ENCODE measurements at regions not wholly inside any gene's neighbourhood (a gene's known extent, or its start where the extent isn't known, plus 50 kb on each side); places are given as distances from the start of the nearest gene placed in this dataset.

GRCh38 chr20:5696011-5696559 is 54.1 kb upstream of the SHLD1 start:
- BruUV-seq (replicated peaks): no TSS peak
- TF ChIP-seq RAD21 (IDR thresholded peaks at IDR 0.05; ENCODE audit: low read depth) (no peak), JUND (IDR thresholded peaks at IDR 0.05) (no peak), CEBPB (IDR thresholded peaks at IDR 0.05; ENCODE audit: low read depth) (no peak), TCF7L2 (IDR thresholded peaks at IDR 0.05; ENCODE audit: borderline replicate concordance, extremely low read depth, insufficient read depth, insufficient read length) (no peak), ZNF274 (IDR thresholded peaks at IDR 0.05; ENCODE audit: low read depth, low read length) (no peak), EZH2phosphoT487 (IDR thresholded peaks at IDR 0.05; ENCODE audit: borderline replicate concordance) (no peak), EZH2 (IDR thresholded peaks at IDR 0.05) (no peak), ZFX (IDR thresholded peaks at IDR 0.05) (no peak), EGR1 (IDR thresholded peaks at IDR 0.05; ENCODE audit: low read depth) (no peak), ATF3 (IDR thresholded peaks at IDR 0.05) (no peak), FOSL1 (IDR thresholded peaks at IDR 0.05; ENCODE audit: low read depth) (no peak)
- TF ChIP-seq, protein P1, sequence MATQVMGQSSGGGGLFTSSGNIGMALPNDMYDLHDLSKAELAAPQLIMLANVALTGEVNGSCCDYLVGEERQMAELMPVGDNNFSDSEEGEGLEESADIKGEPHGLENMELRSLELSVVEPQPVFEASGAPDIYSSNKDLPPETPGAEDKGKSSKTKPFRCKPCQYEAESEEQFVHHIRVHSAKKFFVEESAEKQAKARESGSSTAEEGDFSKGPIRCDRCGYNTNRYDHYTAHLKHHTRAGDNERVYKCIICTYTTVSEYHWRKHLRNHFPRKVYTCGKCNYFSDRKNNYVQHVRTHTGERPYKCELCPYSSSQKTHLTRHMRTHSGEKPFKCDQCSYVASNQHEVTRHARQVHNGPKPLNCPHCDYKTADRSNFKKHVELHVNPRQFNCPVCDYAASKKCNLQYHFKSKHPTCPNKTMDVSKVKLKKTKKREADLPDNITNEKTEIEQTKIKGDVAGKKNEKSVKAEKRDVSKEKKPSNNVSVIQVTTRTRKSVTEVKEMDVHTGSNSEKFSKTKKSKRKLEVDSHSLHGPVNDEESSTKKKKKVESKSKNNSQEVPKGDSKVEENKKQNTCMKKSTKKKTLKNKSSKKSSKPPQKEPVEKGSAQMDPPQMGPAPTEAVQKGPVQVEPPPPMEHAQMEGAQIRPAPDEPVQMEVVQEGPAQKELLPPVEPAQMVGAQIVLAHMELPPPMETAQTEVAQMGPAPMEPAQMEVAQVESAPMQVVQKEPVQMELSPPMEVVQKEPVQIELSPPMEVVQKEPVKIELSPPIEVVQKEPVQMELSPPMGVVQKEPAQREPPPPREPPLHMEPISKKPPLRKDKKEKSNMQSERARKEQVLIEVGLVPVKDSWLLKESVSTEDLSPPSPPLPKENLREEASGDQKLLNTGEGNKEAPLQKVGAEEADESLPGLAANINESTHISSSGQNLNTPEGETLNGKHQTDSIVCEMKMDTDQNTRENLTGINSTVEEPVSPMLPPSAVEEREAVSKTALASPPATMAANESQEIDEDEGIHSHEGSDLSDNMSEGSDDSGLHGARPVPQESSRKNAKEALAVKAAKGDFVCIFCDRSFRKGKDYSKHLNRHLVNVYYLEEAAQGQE (IDR thresholded peaks at IDR 0.05; ENCODE audit: low read depth): no peak
- ChIA-PET CTCF (no interaction called here), POLR2A (no interaction called here), RAD21 (ENCODE audit: low non-redundant PET in 1 of 2, low total read pairs in 2 of 2, uncharacterized antibody in 2 of 2, unreplicated experiment in 2 of 2) (no interaction called here)
- Histone ChIP-seq H3K9me3 (ENCODE audit: control insufficient read depth in 1 of 2, insufficient read depth in 1 of 2, low read depth in 1 of 2, low read length in 2 of 2) (no peaks in the 10 kb centered on the region), H2AFZ (ENCODE audit: low read depth, low read length, poor library complexity, severe bottlenecking) (no peak overlapping the region), H3K36me3 (ENCODE audit: control insufficient read depth in 1 of 2, insufficient read depth in 2 of 2, low read length in 2 of 2) (no peaks in the 10 kb centered on the region), H4K20me1 (ENCODE audit: insufficient read depth) (no peaks in the 10 kb centered on the region), H3K27ac (ENCODE audit: low read depth, low read length) (no peak overlapping the region), H3K9ac (ENCODE audit: low read length) (no peak overlapping the region), H3K79me2 (ENCODE audit: insufficient read depth, low read length) (no peaks in the 10 kb centered on the region), H3K4me2 (ENCODE audit: low read length) (no peak overlapping the region), H3K9me2 (ENCODE audit: insufficient read depth) (no peaks in the 10 kb centered on the region), H3K4me1 (ENCODE audit: control insufficient read depth in 1 of 2, insufficient read depth in 2 of 2, low read length in 2 of 2) (no peaks in the 10 kb centered on the region), H3K27me3 (ENCODE audit: insufficient read depth, low read length) (no peaks in the 10 kb centered on the region), H3K4me3 (replicated peaks in 1 of 2; ENCODE audit: low read depth in 1 of 2, low read length in 2 of 2) (no peak overlapping the region)
- ATAC-seq (no peak), DNase-seq (ENCODE audit: low read depth, low spot score) (no peak)
- intact Hi-C loops (cut with micrococcal nuclease): no loop called here

Measured in HCT116 (cell line).